Stimulated activated CD4-positive, alpha-beta T cell treated with anti-CD3 and anti-CD28 coated beads, Interleukin-12 subunit alpha, Interleukin-12 subunit beta, amount 100 ng/mL, for 48 hours (primary cell): ENCODE measurements at regions not wholly inside any gene's neighbourhood (a gene's known extent, or its start where the extent isn't known, plus 50 kb on each side); places are given as distances from the start of the nearest gene placed in this dataset.

ENCODE experiments used
- DNase-seq, 3 donors: peaks; one replicate each; pipeline ENCODE4 v3.0.0-alpha.2; 2020; ENCODE audit warnings: low read depth in 2 of 3, low spot score in 1 of 3

DNA sequence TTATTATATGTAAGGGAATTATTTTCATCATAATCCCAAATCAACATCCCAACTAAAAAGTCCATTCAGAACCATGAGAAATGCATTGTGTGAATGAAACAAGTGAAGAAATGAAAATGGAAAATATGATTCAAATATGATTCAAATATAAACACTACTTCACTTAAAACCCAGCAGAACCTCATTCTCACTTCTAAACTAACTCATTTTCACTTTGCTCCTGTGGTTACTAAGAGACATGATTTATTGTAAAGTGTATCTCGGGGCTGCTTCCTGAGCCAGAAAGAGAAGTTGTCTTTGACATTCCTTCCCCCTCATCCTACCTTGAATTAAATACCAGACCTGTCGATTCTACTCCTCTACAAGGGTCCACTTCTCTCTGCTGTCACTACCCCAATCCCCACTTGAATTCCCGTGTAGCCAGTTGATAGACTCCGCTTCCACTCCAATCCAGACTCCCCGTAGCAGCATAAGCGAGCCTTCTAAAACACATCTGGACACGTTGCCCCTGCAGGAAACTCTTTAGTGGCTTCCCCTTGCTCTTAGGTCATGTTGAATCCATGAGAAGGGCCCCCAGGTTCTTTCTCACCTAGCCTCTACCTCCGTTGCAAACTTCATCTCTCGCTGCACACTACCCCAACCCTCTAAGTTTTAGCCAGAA, 697.0 kb upstream of the ID2 start:
- DNase-seq, result peak in 1 of 3 donors; percentile 5

DNA sequence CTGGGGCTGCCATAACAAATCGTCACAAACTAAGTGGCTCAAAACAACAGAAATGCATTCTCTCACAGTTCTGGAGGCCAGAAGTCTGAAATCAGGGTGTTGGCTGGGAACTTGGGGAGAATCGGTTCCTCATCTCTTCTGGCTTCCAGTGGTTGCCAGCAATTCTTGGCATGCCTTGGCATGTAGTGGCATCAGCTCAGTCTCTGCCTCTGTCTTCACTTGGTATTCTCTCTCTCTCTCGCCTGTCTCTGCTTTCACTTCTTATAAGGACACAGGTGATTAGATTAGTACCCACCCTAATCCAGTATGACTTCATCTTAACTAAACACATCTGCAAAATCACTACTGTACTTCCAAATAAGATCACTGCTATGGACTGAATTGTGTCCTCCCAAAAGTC, 695.4 kb upstream of the ID2 start:
- no peak for DNase-seq

DNA sequence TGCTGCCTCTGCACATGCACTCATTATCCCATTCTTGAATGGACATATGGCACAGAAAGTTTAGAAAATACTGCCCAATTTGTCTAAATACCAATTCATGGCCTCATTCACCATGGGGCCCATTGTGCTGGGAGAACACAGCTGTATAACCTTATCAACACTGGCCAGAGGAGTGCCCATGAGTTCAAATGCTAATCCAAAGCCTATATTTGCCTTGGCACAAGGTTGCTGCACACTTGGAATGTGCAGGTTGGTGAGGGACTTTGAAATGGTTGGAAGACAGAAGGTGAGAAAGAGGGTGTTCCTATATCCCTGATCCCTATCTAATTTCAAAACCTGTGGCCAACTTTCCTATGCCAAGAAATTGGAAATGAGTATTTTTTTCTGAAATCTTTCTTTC, 693.9 kb upstream of the ID2 start:
- DNase-seq, result no peak

DNA sequence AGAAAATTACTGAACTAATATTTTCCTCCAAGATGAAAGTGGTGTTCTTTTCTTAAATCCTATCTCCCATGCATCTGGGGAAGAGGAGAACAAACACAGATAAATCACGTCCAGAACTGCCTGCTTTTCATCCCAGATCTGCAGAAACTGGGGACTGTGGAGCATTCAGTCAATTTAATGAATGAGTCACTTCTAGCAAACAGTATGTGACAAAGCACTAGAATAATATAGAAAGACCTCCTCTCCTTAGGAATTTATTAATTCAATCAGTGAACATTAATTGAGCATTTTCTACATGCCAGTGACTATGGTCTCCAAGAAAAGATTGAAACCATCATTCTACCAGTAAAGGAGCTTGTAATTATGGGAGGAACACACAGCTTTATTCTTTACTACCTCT, 693.4 kb upstream of the ID2 start:
- DNase-seq, result no peak

DNA sequence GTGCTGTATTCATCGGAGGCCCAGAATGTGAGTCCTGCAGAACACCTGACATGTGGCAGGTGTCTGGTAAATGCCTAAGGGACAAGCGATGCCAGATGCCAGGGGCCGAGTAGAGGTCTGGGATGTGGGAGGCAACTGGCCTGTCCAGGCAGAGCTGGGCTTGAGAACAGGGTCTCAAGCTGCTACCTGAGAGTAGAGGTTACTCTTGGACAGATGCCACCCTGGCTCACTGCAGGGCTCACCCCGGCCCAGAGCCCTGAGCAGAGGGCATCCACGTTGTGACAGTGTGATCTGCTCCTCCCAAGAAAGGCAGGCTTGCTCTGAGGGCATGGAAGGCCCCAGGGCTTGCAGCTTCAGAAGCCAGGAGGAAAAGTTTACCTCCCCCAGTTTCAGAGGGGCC, 692.0 kb upstream of the ID2 start:
- DNase-seq, result no peak

DNA sequence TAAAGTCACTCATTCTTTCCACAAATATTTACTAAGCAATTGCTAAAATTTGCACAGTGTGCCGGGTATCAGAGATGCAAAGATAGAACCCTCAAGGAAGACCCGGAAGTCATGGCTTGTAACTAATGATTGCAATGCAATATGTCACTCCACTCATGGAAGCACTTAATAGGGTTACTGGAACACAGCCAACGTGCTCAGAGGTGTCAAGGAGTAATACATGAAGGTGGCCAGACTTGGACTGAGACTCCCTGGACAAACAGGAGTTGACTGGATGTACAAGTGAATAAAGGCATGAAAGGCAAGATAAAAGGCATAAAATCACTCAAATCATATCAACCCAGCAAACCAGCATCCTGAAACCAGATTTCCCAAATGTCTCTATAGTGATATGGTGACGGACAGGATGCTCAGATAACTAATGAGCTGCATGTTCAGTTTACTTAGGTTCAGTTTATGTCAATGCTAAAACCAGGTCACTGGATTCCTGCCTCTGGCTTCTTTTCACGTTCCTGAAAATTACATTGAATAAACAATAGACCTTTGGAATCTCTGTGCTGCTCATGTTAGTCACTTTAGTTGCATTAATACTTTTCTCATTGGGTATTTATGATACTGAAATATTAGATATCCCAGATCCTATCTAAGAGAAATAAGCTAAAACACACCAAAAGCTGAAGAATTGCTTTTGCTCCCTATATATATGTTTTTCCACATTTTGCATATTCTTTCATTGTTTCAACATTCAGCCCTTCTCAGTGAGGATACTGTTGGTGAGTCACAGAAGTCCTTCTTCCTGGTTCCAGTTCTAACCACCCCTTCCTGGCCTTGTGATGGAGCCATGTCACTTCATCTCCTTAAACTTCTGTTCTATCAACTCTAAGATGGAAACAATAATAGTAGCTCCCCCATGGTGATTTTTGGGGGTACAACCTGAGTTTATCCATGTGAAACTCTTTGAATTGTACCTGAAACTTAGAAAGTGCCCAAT, 688.9 kb upstream of the ID2 start:
- DNase-seq, result no peak

DNA sequence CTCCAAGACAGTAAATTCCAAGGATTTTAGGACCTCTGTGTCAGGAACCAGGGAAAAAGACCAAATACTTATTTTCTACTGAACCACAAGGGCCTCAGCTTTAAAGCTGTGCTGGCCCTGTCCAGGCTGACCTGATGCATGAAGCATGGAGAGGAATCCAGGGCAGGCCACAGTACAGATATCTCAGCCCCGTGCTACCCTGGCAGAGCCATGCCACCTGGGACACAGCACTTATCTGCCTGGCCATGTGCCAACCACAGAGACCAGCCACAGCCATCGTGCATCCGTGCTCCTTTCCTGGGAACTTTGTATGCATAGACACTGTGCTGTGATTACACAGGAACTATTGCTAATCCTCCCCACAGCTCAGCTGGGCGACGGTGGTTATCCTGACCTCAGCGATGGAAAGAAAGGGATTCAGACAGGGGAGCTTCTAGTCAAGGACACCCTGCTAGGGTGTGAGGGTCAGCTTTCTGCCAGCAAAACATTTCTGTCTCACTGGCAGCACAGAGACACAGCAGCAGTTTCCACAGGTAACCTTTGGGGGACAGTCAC, 687.4 kb upstream of the ID2 start:
- no peak for DNase-seq

DNA sequence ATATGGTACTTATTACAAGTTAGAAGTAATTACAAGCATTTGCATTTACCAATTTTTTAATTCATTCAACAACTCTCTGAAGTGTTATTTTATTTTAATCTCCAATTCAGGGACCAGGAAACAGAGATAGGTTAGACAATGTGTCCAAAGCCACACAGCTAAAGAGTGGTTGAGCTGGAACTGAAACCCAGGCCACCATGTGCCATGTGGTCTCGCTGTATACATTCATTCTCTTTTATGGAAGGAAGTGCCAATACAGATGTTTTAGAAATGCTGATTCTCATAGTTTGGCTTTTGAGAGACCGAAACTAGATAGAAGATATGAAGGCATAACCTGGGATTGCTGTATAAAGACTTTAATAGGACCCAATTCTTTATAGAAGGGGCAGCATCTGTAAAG, 684.6 kb upstream of the ID2 start:
- no peak for DNase-seq

DNA sequence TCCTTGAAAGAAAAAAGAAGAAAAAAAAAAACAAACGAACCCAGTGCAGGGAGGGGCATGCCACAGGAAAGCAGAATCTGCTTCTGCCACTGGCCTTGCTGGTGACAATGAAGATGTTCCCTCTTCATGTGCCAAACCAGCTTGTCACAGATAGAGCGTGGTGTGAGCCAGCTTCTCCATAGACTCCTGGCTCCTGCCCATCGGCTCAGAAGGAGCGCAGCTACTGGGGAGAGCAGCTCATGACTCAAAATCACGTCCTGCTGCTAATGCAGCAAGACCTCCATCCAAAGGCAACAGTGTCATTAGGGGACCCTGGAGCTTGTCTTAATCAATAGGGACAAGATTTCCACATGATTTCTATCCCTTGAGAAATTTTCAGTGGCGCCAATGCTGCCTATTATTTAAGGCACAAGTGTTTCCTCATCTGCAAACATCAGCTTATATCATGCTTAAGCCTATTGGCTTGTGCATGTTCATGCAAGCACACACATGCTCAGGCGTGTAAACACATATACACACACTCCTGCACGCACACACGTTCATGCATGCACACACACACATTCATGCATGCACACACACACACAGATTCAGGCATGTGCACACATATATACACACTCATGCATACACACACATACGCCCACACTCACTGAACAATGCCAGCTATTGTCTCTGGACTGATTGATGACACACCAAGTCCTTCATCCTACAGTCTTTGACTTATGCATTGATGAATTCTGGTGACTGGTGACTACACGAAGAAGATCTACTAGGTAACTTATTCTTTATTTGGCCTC, 682.0 kb upstream of the ID2 start:
- no peak for DNase-seq

DNA sequence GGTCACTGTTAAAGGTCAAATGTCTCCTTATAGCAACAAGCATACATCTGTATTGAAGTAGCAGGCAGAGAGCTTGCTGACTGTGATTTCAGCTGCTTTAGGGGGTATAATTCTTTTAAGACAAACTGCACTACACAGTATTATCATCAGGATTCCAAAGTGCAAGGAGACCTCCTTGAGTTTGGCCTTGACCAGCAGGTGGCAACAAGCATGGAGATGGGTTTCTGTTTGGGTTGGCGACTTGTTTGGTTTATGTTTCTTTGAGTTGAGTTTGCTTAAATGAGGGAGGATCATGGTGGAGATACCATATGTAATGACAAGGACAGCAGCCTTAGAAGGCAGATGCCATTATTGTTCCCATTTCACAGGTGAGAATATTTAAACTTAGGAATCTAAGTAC, 681.0 kb upstream of the ID2 start:
- DNase-seq, result no peak

DNA sequence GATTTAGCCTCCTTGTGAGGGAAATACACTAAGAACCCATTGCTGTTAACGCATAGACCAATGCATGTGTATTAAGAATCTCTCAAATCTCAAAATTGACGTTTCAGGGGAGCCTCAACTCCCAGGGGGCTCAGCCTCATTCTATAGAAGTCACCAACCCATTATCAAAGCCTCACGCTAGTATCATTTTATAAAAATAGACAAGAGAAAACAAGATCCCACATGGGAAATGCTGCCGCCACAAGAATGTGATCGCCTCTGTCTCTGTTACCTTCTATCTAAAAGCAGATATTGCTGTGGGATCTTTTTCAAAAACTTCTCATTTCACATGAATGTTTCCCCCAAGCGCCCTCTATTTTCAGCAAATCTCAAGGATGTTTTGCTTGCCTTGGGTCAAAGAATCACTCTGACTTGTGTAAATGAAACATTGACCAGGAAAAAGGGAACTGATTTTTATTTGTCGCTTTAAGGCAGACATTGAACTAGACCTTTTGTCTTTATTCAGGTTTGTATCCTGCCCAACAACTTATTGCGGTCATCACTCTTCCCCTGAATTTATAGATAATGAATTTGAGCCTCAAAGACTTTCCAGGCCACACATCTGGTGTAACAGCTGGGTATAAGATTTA, 679.0 kb upstream of the ID2 start:
- no peak for DNase-seq

DNA sequence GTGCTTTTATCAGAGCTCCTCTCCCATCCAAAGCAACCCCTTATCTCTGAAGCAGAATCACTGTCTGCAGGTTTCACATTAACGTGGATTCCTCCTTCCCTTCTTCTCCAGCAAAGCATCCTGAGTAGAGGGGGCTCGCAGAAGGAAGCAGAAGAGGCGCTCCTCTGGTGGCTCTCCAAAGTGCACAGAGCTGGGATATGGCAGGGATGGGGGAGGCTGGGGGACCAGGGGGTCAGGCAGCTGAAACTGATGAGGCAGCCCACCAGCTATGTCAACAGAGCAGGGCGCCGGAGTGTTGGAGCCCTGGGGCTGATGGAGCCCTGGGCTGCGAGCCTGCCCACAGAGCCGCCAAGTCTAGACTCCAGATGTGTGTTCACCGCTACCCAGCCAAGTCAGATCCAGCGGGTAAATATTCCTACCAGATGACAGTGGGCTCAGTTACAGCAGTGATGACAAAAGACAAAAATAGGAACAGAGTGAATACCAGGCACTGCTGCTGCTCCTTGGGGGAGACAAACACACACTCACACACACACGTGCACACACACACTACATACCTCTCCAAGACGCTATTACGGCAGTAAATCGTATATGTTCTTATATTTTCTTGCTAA, 678.3 kb upstream of the ID2 start:
- DNase-seq, result no peak

DNA sequence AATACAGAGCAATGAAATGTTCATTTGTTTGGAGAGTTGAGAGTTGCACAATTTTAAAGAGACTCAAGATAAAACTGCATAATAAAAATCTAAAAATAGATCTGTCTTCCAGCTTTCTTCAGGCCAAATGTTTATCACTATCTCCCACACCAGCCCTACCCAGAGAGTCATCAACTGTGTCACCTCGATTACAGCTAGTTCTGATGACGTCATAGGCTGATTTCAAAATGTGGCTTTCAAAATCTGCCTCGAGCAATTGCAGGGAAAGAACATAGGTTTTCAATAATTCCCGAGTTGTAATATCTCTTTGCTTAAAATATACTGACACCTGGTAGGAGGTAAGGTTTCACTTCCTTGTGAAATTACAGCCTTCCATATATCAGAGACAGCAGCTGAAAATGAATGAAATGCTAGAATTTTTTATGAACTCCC, 677.6 kb upstream of the ID2 start:
- no peak for DNase-seq

DNA sequence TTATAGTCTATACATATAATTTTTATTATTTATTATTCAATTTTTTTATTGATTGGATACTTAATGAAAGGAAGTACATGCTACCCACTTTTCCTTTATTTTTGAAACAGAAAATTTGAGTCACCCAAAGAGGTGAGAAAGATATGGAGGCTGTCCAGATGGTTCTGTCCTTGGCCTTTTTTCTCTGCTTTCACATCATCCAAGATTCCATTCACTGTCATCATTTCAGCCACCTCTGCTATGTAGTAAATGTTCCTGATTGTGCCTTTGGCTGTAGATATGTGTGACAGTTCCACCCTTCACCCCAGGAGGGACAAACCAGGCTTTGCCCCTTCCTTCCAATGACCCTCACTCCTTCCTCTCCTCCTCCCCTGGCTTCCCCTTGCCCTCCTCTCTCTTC, 675.7 kb upstream of the ID2 start:
- DNase-seq, result no peak

DNA sequence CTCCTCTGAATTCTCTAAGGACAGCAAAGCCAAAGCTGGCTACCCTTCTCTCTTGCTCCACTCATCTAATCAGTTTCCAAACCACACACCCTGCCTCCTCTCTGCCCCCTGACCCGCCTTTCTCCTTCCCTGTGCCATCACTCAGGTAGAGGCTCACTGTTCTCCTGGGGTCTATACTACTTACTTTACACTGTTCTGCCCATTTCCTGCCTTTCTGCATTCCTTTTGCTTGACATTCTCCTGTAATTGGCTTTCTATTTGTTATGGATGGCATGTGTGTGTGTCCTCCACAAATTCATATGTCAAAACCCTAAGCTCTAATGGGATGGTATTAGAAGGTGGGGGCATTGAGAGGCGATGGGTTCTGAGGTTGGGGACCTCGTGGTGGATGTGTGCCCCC, 675.2 kb upstream of the ID2 start:
- no peak for DNase-seq

DNA sequence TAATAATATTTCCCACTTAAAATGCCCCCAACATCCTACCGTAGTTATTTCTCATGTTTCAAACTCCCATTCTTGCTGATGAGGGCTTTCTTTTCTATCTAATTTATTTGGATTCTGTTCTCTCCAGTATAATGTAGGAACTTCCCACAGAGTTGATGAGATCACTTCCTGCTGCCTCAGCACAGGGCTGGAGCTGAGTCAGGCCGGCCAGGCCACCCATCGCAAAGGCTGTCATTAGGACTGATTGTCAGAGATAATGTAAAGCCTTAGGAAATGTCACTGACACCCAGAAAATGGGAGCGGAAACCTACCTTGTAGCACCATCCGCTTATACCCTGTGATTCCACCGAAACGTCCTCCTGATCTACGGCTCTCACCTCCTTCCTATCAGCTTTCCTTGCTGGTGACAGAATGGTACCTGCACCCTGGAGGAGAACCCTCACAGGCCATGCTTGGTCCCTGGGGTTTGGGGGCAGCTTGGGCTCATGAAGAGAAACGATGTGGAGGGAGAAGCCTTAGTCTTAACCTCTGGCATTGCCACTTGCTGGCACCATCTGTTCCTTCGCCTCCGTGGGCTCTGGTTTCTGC, 672.8 kb upstream of the ID2 start:
- no peak for DNase-seq

DNA sequence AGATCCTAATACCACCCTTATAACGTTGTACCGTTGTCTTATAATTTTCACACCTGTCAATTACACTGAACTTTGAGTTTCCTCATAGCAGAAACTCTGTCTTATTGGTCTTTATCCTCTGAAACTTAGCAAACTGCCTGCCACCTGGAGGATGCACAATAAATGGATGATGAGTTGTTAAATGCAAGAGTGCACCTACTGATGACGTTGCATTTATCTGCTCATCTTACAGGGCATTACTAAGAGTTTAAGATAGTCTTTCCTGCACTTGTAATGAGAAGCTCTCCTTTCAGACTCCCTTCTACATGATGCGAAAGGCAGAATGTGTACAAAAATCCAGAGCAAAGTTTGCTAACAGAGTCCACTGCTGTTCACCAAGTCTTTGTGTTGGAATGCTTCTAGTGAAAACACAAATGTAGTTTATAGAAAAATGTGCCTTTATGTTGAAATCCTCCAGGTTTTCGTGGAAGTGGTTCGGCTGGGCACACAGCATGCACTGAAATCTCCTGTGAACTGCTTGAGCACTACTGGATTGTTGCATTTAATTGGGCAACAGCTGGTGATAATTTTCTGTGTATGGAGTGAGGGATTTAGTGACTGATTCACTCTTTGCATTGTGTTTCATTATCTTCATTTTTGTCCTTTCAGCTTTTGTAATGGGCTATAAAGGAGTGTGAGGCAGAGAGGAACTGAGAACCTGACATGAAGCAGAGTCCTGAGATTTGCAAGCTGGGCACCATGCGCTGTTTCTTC, 665.8 kb upstream of the ID2 start:
- DNase-seq, result no peak

DNA sequence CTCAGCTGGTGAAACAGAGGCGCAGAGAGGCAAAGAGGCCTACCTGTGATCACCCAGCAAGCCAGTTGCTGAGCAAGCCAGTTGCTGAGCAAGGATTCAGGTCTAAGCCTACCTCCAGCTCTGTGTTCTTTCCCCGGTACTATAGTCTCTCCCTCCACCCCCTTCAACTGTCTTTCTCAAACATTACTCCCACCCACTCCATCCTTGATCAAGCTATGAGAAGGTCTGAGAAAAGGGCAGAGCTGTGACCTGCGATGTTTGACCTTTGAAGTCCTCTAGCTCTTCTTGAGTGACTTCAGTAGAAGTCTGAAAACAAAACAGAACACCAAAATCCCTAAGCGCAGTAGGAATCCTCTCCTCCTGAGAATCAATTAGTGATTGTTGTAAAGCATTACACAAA, 665.2 kb upstream of the ID2 start:
- DNase-seq, result no peak

DNA sequence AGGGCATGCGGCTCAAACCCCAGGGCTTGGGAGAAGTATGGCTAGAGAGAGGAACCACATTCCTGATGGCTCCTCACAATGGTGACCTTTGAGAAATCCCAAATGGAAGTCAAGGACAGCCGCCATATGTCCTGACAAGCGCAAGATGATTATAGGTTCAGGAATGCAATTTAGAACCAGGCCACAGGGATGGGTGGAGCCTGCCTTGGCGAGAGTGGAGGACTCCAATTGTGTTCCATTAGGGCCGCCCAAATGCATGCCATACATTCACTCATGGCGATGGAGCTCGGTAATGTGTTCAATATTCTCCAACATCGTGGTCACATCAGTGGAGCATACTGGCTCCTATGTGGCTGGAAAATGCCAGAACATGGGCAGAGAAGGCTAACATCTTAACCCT, 662.9 kb upstream of the ID2 start:
- no peak for DNase-seq
